DMS 273 (cell line): ENCODE measurements at regions not wholly inside any gene's neighbourhood (a gene's known extent, or its start where the extent isn't known, plus 50 kb on each side); places are given as distances from the start of the nearest gene placed in this dataset.

Experiments used
- DNase-seq: peaks from one replicate; lab custom pipeline; 2025; ENCODE audit not compliant: unreplicated experiment; lab: John Stamatoyannopoulos, UW

DNA sequence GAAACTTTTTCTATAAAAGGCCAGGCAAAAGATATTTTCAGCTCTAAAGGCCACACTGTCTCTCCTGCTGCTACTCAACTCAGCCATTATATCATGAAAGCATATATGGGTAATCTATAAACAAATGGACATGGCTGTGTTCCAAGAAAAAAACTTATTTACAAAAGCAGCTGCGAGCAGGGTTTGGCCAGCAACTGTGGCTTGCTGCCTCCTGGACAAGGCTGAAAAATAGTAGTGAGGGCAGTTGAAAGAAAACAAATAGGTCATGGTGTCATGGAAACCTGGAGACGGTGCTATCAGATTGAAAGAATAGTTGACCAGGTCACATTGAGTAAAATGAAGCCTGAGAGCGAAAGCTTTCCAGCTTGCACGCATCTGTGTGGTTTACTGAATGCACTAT is 89.2 kb upstream of the LRATD1 start:
- DNase-seq = no peak

DNA sequence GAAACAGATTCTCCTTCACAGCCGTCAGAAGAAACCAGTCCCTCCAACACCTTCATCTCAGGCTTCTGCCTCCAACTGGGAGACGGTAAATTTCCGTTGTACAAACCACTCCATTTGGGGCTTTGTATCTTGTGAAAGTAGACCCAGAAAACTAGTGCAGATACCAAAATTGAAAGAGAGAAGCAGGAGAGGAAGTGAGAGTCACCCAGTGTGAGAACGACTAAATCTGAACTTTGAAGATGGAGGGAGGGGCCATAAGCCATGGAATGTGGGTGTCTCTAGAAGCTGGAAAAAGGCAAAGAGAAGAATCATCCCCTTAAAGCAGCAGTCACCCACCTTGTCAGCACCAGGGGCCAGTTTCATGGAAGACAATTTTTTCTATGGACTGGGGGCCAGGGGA is 88.3 kb upstream of the LRATD1 start:
- no peak for DNase-seq

DNA sequence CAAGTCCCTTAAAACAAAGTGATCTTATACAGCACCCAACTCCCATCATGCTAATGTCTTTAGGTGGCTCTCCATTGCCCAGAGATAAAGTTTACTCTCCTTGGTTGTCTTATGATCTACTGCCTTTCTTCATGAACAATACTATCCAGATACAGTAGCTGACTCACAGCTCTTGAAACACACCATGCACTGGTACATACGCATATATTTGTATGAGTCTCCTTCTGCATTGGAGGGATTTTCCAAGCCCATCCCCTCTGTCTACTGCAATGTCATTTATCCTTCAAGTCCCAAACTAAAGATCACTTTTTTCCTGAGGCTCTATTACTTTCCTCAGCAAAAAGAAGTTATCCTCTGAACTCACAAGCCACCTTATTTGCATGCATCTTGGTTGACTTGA is 84.7 kb upstream of the LRATD1 start:
- no peak for DNase-seq

DNA sequence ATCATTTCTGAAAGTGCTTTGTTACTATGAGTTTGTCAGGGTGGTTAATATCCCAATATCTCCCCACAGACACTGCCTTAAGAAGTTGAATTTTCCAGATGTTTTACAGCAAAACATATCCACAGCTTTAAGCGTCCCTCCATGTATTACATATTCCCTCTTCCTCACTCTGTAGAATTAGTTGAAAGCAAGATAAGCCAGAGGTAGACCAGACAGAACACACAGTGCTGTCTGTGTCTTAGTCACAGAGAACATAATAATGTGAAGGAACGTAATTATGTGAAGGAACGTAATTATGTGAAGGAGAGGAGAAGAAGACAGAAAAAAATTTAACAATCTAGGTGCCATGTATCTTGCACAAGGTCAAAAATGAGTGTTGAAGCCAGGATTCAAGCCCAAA is 81.9 kb upstream of the LRATD1 start:
- DNase-seq = no peak

DNA sequence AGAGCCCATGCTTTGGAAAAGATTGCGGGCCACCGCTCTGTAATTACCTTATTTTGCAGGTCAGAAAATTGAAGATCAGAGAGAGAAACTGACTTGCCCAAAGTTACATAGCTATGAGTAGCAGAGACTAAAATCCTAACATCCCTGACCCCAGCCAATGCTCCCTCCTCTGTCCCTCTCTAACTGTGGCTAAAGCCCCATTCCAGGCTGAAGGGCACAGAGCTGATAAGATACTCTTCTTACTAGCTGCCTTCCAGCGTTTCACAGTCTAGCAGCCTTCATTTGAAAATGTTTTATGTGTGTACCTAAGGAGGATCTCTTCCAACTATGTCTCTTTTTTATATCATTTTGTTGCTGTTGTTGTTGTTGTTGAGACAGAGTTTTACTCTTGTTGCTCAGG is 81.4 kb upstream of the LRATD1 start:
- no peak for DNase-seq

DNA sequence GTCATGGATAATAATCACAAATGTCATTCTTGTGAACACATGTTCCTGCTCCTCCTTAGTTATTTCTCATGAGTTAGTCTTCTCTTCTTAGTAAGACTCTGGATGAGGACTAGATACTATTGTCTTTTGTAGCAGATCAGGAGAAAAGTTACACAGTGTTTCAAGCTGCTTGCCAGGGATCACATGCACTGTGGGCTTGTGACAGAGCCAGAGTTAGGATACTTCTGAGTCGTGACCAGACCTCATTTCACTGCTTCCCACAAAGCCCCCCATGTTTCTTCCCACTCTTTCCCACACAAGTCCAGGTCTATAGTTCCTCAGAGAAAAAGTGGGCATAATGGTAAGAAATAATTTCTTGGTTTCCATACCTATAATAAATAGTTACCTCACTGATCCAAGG is 80.2 kb upstream of the LRATD1 start:
- DNase-seq = no peak

DNA sequence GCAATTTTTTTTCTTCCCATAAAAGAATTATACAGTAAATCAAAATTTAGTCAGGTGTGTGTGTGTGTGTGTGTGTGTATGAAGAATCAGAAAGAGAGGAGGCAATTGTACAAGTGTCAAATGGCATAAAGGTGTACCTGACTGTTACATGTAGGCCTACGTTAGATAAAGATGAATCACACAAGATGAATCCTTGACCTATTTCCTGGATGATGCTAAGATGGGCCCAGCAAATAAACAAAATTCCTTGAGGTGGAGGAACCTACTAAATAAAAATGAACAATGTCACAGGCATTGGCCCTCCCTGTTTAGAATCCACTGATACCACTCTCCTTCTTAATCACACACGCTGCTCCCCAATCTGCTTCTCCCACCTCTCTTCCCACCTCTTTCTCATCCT is 79.7 kb upstream of the LRATD1 start:
- DNase-seq = no peak

DNA sequence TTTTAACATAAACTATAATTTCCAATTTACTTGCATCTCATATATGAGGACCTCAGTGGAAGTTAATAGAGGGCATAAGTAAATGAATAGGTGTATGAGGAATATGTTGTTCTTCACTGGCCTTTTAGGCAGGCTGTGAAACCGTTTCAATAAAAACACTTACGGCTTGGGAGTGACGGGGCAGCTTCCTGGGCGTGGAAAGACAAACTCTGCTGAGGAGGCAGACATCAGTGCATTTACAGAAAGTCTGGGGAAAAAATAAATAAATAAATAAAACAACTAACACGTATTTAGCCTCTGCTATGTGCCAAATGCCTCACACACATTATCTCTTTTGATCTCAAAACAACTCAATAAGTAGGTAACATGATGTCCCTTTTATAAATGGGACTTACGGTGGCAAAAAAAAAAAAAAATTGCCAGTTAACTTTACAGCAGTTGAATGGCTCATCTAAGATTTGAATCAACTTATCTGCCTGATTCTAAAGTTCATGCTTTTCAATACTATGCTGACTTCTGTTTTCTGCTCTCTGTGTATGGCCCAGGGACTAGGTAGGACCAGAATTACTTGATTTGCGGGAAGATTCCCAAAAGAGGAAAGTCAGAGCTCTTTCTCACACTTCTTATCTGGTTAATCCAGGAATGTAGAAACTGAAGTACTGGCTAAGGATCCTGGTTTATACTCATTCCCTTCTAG is 77.5 kb upstream of the LRATD1 start:
- DNase-seq = no peak

DNA sequence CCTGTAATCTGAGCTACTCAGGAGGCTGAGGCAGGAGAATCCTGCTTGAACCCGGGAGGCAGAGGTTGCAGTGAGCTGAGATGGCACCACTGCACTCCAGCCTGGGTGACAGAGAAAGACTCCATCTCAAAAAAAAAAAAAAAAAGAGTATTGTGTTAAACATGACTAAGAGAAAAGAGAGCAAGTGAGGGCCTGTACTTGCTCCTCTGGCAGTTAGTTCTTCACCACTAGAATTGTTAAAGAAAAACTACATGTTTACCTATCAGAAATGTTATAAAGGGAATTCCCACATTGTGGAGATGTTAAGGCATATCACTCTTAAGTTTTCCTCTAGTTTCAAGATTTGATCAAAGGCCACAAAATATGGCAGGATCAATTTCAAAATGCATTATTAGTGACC is 75.4 kb upstream of the LRATD1 start:
- no peak for DNase-seq

DNA sequence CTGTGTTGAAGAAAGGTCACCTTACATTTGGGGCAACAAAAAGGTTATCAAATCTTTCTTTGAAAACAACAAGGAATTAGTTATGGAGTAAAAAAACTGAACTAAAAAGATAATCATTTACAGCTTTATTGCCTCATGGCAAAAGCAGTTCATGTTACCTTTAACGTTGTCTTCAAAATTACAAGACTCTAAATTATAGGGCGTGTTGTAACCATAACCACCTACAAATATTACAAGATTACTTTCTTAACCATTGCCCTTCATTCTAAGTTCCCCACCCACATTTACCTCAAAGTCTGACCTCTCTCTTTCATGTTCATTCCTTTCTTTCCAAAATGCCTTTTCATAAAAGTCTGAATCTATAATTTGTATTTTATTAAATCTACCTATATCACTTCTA is 74.6 kb upstream of the LRATD1 start:
- no peak for DNase-seq

DNA sequence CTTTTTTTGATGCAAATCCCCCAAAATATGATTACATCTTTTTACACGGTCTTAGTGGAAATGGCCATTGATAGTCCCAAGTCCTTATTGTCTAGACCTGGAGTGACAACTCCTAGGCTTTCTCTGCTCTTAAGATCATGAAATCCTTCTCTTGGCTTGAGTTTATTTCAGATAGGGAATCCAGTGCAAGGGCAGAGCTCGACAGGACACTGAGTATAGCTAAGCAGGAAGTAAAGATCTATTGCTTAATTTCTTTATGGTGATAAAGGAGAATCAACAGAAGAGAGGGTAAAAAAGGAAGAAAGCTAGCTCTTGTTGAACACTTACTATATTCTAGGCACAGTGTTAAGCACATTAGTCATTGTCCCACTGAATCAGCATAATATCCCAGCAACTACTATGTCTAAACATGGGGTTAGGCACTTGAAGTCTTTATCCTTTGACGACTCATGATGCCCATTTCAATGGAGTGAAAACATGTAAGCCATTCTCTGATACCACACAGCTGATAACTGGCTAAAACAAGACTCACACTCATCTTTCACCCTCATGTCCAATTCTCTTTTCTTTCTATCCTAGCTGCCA is 74.1 kb upstream of the LRATD1 start:
- no peak for DNase-seq

DNA sequence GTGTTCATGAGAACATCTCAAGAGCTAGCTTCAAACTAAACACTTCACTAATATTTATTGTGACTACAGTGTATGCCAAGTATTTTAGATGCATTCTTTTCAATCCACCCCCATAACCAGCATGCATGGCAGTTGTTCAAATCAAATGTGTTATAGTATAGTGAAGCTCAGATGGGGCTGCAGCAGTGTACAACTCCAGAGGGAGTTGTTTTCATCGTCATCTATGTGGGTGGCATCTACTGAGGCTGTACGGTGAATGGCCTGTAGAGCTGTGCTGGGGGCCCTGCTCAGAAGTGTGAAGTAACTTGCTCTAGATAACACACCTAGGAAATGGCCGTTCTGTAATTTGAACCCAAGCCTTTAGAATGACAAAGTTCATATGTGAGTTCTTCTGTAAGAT is 71.8 kb upstream of the LRATD1 start:
- no peak for DNase-seq

DNA sequence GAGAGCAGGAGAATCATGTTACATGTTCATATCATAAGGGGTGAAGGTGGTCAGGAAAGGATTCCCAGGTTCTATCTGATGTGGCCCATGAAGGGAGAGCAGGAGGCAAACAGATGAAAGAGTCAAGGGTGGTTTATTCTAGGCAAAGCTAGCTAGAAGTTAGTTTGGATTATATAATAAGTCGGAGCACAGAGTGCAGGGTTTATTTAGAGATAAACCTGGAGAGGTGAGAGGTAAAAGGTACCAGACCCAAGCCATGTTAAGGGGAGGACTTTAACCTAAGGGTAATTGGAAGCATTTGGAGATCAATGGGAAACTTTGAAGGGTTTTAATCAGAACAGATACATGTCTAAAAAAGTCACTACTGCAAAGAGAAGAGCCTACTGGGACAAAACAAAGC is 69.2 kb upstream of the LRATD1 start:
- no peak for DNase-seq

DNA sequence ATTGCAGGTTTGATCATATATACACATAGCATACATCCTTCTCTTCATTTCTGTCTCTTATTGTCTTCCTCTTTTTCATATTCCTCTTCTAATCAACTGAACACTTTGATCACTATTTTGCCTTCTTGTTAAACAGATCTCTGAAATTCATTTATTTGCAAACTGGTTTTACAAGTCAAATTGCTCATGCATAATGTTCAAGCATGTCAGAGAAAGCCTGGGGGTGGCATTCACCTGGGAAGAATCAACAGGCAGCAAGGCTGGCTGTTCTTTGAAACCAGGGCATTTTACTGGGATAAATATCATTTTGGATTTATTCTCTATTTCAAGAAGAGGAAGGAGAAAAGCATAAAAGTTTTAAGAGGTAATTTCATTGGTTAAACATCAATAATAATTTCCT is 66.9 kb upstream of the LRATD1 start:
- no peak for DNase-seq

DNA sequence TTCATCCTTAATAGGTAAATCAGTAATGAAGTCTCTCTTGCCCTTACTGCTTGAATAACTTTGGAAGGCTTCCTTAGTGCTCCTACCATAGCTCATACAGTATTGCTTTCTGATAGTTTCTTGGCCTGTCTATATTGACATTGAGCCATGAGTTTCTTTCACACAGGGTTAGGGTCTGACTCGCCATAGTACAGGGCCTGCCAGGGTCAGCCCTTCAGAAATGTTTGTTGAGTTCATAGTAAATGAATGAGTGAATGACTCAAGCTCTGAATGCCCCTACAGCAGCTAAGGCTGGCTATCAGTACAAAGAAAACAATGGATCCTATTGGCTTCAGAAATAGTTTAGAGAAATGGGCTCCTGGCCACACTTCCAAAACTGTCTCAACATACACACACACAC is 65.0 kb upstream of the LRATD1 start:
- no peak for DNase-seq

DNA sequence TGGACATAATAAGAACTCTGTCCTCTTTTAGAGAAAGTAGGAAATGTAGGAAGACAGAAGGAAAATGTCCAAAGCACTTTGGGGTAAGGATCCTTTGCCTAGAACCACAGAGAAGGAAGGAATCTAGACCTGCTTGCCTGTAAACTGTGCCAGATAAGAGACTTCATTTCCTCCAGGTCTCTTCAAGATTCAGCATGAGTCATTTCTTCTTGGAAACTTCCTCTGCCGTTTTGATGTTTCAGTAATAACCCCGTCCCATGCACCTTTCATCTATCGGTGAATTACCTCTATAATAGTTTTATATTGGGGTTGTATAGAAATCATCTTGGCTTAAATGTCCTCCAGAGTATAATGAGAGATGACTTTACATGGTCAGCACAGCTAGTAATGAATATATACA is 63.2 kb upstream of the LRATD1 start:
- no peak for DNase-seq

DNA sequence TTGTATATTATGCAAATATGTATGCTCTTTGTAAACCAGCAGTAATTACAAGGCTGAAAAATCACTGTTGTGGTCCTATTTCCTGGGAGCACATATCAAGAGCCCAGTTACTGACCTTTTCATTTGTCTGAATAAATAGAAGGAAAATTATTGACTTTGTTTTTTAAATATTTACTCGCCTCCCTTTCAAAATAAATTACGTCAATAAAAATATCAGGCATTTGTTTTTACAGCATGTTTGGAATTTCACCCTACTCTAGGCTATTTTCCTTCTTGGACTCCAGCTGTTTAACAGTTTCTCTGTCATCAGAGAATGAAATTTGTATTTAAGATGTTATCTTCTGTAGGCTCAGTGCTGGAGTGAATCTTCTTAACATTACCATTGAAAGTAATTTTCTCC is 59.9 kb upstream of the LRATD1 start:
- DNase-seq = no peak

DNA sequence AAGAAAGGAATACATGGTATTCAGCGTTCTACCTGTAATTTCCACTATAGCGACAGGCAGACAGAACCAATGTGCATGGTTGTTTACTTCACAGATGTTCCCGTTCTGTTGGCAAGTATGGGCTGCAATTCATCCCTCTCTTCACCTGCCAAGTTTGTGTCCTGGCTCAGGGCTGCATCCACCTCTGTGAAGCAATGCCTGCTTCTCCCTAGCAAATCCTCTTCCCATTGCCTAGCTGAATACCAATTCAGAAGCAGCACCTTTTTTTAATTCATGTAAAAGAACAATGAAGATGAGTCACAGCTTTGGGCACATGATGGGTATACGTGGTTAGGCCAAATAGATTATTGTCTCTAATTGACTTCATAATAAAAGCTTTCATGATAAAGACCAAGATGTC is 54.7 kb upstream of the LRATD1 start:
- no peak for DNase-seq
